Spleen (tissue), 7 donors: ENCODE measurements at regions not wholly inside any gene's neighbourhood (a gene's known extent, or its start where the extent isn't known, plus 50 kb on each side); places are given as distances from the start of the nearest gene placed in this dataset.

Source experiments
- CTCF ChIP-seq, 11 experiments: fragments of 200-600 bp in 7 of 11; fragments of 450-650 bp in 4 of 11; sonication (generic) in 4 of 11; IDR thresholded peaks in 8 of 11; conservative IDR thresholded peaks in 3 of 11; 1 replicate in 7 of 11; 2 replicates in 4 of 11; pipeline versions ENCODE4 v1.4.0 to v1.8.0; 2016 to 2021; ENCODE audit warnings: antibody characterized with exemption in 11 of 11, inconsistent platforms in 4 of 11, mild to moderate bottlenecking in 1 of 11
- POLR2A ChIP-seq, 3 donors: fragments of 450-650 bp; IDR thresholded peaks; one replicate each; pipeline ENCODE4 v1.5.1; 2017; ENCODE audit warnings: antibody characterized with exemption in 3 of 3, mild to moderate bottlenecking in 1 of 3
- POLR2AphosphoS5 ChIP-seq, 3 donors: sonication (generic); formaldehyde crosslinking; IDR thresholded peaks; one replicate each; pipeline ENCODE4 v1.5.1; 2017; ENCODE audit warnings: antibody characterized with exemption in 3 of 3
- donor health status: DM: no; HTN: no; CAD: no; lungs with moderate emphysema.
- donor health status: DM: no; HTN: no; CAD: no.
- donor health status: DM: no; HTN: no; CAD: no.

GRCh38 chr2:215829261-215829660, 184.1 kb downstream of the MREG start:
- TF ChIP-seq CTCF (IDR thresholded peaks at IDR 0.05 in 8 of 11, conservative IDR thresholded peaks at IDR 0.05 in 3 of 11) (no peak), POLR2AphosphoS5 (IDR thresholded peaks at IDR 0.05) (no peak), POLR2A (IDR thresholded peaks at IDR 0.05) (no peak)
